HS-27A (cell line): ENCODE measurements at regions not wholly inside any gene's neighbourhood (a gene's known extent, or its start where the extent isn't known, plus 50 kb on each side); places are given as distances from the start of the nearest gene placed in this dataset.
"Not testable (repeated sequence)": the region's sequence is repeated elsewhere in the genome, so short reads cannot be mapped to it uniquely, and the experiment has no call there.

Experiments used
- DNase-seq: peaks from one replicate; pipeline ENCODE4 v3.0.0-alpha.2; 2012; ENCODE audit warnings: low read depth, missing footprints

GRCh38 chr3:197407053-197407452, 108.6 kb upstream of the DLG1 start:
- DNase-seq, result no peak

- DNase-seq, result no peak
Observed at GRCh38 chr3:197406266-197406665, 107.9 kb upstream of the DLG1 start.

- no peak for DNase-seq
Observed at GRCh38 chr3:197404754-197405153, 106.3 kb upstream of the DLG1 start.

DNA sequence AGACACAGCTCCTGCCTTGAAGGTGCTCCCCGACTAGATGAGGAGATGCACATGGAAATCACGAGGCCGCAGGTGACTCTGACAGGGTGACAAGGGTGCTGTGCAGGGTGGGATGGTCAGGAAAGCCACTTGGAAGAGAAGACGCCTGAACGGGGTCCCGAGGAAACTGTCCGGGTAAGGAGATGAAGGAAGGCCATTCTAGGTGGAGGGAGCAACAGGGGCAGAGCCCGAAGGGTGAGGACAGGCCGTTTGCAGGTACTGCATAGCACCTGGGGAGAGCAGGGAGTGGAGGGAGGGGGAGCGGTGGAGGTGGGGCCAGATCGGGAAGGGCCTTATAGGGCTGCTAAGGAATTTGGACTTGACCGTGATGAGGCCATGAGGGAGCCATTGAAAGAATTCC, 105.6 kb upstream of the DLG1 start:
- DNase-seq, result no peak

- not testable (repeated sequence) for DNase-seq
Observed at GRCh38 chr3:197402401-197402800, 104.0 kb upstream of the DLG1 start.

GRCh38 chr3:197399486-197399885, 101.1 kb upstream of the DLG1 start:
- DNase-seq, result no peak

DNA sequence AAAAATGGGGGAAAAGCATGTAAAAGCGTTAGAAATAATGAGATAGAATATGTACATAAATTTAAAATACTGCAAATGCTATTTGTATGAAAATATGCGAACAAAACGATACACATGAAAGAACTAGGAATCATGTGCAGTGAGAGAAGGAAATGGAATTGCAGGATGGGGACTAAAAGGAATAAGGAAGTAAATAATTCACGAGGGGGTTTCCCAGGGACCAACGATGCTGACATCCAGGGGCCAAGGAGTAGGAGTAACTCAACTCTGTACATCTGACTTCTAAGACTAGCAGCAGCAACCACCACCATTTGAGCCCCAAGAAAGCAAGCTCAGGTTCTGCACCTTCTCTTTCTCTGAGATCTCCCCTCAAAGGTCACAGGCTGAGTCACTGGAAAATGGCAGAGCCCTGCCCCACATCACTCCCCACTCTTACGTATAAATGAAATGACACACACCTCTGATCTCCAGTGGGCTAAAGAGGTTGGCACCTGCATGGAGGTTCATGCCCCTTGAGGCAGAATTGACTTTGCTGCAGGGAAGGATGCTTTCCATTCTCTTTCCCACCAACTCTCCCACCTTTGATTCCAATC, 100.0 kb upstream of the DLG1 start:
- no peak for DNase-seq

- DNase-seq, result no peak
Observed at GRCh38 chr3:197397838-197398237, 99.4 kb upstream of the DLG1 start.

DNA sequence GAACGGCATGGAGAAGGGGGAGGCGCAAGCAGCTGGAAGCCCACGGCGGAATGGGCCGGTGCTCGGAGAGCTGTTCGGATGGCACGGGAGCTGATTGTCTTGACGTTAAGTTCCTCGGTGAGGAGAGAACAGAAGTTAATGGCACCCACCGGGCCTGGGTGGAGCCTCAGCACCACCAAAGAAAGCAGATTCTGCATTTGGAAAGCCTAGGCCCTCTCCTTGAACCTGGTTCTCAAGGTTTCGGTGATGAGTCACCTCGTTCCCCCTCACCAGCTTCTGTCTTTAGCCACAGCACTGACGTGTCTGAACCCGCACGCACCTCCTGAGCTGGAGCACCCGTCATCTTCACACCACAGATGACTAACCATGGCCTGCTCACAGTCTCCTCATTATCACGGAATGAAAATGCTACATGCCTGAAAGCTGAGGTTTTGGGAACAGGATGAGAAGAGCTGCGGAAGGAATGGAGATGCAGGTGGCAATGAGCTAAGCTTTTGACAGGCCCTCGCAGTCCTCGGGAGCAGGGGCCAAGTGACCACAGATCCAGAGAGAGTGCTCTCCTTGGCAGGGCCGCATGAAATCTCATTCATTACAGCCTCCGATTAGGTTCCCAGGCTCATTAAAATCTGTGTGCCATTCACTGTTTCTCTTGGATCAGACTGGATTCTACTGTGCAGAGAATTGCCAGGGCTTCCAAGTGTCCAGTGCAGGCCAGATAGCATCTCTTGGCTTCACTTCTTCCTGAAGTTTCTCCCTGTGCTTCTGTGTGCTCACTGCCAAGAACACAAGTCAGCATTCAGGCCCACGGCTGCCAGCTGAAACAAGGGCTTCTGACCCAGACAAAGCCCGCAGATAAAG, 96.3 kb upstream of the DLG1 start:
- peak; percentile 90 for DNase-seq

DNA sequence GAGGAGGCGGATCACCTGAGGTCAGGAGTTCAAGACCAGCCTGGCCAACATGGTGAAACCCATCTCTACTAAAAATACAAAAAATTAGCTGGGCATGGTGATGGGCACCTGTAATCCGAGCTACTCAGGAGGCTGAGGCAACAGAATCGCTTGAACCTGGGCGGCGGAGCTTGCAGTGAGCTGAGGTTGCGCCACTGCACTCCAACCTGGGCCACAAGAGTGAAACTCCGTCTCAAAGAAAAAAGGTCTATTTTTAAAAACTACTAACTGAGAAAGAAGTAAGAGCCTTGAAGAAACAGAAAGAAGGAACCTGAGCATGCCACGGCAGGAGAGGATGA, 95.7 kb upstream of the DLG1 start:
- DNase-seq, result not testable (repeated sequence)

DNA sequence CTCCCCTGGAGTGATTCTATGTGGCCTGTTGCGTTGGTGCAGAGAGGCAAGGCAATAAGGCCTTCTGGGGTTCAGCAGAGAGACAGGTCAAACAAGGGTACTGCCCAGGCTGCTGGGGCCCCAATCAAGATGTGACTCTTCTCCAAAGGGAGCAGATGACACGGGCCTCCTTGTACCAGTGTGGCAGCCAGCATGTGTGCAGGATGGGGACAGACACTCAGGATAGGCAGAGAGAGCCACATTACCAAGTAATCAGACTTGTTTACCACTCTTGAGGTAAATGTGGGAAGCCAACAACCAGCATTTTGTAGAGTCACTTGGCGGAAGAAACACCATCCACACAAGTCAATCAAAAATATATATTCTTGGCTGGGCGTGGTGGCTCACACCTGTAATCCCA, 95.3 kb upstream of the DLG1 start:
- no peak for DNase-seq

- DNase-seq, result peak; percentile 30
Observed at GRCh38 chr3:197392961-197393360, 94.5 kb upstream of the DLG1 start.

GRCh38 chr3:197381371-197381770, 83.0 kb upstream of the DLG1 start:
- no peak for DNase-seq

DNA sequence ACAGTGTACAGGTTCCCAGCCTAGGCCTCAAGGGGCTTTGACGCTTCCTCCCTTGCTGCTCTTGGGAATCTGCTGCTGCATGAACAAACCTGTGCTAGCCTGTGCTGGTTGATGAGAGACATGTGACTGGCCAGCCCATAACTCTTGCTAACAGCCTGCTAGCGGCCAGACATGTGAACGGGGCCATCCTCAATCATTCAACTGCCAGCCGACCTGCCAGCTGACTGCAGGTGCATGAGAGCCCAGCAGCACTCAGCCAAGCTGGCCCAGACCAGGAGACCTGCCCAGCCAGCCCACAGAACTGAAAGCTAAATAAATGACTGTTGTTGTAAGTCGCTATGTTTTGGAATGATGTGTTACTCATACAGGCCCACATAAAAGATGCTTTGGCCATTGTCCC, 82.4 kb upstream of the DLG1 start:
- no peak for DNase-seq

- no peak for DNase-seq
Observed at GRCh38 chr3:197378985-197379718, 80.7 kb upstream of the DLG1 start.

GRCh38 chr3:197376735-197377555, 78.5 kb upstream of the DLG1 start:
- no peak for DNase-seq

DNA sequence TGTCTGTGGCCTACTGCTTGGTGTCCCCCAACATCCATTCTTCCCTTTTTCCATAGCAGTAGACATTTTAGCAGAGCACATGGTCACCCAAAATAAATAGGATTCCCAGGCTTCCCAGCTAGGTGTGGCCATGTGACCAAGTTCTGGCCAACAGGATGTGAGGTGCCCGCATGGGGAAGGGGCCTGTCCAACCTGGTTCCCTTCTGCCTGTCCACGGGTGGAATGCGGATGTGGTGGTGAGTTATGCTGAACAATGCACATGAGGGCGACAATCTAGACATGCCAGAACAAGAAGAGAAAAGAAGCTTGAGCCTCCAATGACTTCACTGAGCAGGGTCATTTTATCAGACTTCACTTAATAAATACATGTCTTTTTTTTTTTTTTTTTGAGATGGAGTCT, 77.6 kb upstream of the DLG1 start:
- DNase-seq, result no peak

DNA sequence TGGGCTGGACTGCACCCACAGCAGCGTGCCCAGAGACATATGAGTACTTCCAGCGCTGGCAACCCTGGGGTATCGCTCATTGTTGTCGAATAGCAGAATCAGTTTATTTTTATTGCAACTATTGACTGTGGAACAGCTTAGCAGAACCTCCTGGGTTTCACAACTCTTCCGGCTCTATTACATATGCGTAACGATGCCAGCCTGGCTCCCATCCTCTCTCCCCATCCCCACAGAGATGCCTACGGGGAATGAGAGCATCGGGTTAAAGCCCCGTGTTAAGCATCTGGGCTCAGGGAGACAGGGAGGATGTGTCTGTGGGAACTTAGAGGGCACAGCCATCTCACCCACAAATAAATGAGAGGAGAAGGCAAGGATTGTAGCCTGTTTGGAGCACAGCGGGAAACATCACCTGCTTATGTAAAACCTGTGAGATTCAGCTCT, 76.6 kb upstream of the DLG1 start:
- DNase-seq, result no peak

- DNase-seq, result no peak
Observed at GRCh38 chr3:197373096-197373495, 74.7 kb upstream of the DLG1 start.

DNA sequence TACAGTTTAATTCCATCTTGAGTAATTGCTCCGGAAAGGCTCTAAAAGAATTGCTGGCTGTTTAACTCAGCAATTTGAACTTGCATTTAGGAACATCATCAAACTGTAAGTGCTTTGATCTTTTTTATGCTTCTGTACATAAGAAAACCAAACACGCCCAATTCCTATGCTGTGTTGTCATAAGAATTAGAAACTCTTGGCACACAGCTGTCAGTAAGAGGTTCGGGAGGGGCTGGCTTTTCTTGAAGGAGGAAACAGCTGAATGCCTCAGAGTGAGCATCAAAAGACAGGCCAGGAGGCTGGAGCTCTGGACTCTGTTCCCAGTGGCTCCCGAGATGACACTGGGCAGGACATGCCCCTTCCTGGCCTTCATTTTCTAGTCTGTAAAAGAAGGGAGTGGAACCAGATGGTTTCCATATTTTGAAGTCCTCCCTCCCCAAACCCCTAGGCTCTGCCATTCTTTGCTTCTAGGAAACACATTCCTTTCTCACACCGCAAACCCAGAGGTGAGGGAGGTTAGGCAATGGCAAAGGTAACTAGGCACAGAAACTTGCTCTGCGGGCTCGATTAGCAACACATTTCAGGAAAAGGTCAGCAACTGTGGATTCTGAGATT, 73.7 kb upstream of the DLG1 start:
- peak; percentile 83 for DNase-seq

DNA sequence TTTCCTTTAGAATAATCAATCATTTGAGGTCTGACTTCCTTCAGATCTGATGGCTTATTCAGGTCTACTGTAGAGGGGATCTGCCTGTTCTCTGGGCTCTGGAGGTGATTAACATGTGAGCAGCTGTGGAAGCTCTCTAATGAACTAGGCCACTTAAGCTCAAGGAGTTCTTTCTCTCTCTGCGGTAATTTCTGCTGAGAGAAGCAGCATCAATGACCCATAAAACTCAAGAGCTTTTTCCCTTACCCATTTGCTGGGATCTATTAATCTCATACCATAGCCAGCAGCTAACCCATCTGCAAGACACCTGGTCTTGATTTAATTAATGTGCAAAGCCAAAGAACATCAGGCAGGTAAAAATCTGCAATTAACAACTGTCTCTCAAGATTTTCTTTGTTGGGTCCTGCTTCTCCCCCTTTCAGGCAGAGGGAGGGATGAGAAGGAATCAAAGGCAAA, 73.2 kb upstream of the DLG1 start:
- no peak for DNase-seq

DNA sequence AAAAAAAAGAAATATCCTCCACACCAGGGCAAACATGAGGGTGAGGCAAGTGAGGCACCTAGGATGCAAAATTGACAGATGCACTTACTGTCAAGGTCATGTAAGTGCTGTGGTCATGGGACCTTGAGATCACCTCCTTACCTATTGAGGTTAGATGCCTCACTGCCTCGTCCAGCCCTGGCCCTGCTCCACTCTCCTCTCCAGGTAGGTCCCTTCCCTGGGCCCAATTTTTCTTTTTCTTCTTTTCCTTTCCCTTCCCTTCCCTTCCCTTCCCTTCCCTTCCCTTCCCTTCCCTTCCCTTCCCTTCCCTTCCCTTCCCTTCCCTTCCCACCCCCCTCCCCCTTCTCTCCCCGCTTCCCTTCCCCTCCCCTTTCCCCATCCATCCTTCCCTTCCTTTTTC, 71.1 kb upstream of the DLG1 start:
- no peak for DNase-seq
